SK-N-SH treated with all-trans-retinoic acid at 6 μM for 48 hours (cell line): ENCODE measurements at regions not wholly inside any gene's neighbourhood (a gene's known extent, or its start where the extent isn't known, plus 50 kb on each side); places are given as distances from the start of the nearest gene placed in this dataset.

Source experiments
- BACH2 ChIP-seq: fragments of 250-450 bp; sonication (Bioruptor Pico); IDR thresholded peaks from 2 replicates; pipeline ENCODE4 v1.9.0; 2021; ENCODE audit warnings: mild to moderate bottlenecking, borderline replicate concordance
- OSR1 ChIP-seq: fragments of 250-450 bp; sonication (Bioruptor Pico); IDR thresholded peaks from 2 replicates; pipeline ENCODE4 v1.8.0; 2022; ENCODE audit warnings: moderate library complexity, mild to moderate bottlenecking, inconsistent platforms
- PPARA ChIP-seq: fragments of 250-450 bp; sonication (Bioruptor Pico); IDR thresholded peaks from 2 replicates; pipeline ENCODE4 v1.5.0; 2020; ENCODE audit warnings: mild to moderate bottlenecking, borderline replicate concordance
- RARB ChIP-seq: fragments of 250-450 bp; sonication (Bioruptor Pico); IDR thresholded peaks from 2 replicates; pipeline ENCODE4 v1.8.0; 2021; ENCODE audit warnings: mild to moderate bottlenecking, moderate library complexity
- SNAI2 ChIP-seq: fragments of 250-450 bp; sonication (Bioruptor Pico); IDR thresholded peaks from 2 replicates; pipeline ENCODE4 v1.5.0; 2020; ENCODE audit warnings: mild to moderate bottlenecking, moderate library complexity
- TOX ChIP-seq: fragments of 250-450 bp; sonication (Bioruptor Pico); IDR thresholded peaks from 2 replicates; pipeline ENCODE4 v1.8.0; 2021; ENCODE audit warnings: mild to moderate bottlenecking, moderate library complexity, borderline replicate concordance
- ZFP3 ChIP-seq: fragments of 250-450 bp; sonication (Bioruptor Pico); IDR thresholded peaks from 2 replicates; pipeline ENCODE4 v1.5.0; 2020; ENCODE audit warnings: mild to moderate bottlenecking, moderate library complexity
- ZNF565 ChIP-seq: fragments of 450-650 bp; formaldehyde crosslinking; conservative IDR thresholded peaks from 2 replicates; pipeline ENCODE4 v1.5.0; 2020; ENCODE audit warnings: low read depth, mild to moderate bottlenecking, moderate library complexity
- ZNF8 ChIP-seq: fragments of 450-650 bp; formaldehyde crosslinking; IDR thresholded peaks from 2 replicates; pipeline ENCODE4 v1.5.0; 2020; ENCODE audit warnings: mild to moderate bottlenecking, moderate library complexity
- TF ChIP-seq, protein P1 (sequence below): fragments of 250-450 bp; sonication (Bioruptor Pico); IDR thresholded peaks from 2 replicates; pipeline ENCODE4 v1.8.0; 2020; ENCODE audit warnings: mild to moderate bottlenecking, moderate library complexity, borderline replicate concordance
- TF ChIP-seq, protein P2 (sequence below): fragments of 250-450 bp; sonication (Bioruptor Pico); IDR thresholded peaks from 2 replicates; pipeline ENCODE4 v1.5.0; 2020; ENCODE audit warnings: mild to moderate bottlenecking, moderate library complexity
- TF ChIP-seq, protein P3 (sequence below): fragments of 250-450 bp; sonication (Bioruptor Pico); IDR thresholded peaks from 2 replicates; pipeline ENCODE4 v1.5.1; 2020; ENCODE audit warnings: low read depth, mild to moderate bottlenecking, moderate library complexity

DNA sequence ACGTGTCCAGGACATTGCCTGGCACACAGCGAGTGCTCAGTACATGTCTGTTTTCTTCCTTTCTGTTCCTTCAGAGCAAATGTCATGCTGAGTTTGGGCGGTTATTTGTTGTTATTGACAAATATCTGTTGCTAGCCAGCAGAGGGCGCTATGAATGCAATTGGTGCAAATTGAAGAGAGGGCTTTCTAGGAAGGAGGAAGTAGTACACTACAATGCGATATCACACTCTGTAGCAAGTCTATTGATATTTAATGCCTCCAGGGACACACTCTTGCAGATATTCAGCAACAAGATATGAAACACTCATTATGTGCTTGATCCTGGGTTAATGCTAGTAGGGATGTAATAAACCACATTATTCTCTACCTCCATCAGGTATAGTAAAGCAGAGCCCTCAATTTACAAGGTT is 267.3 kb upstream of the SRRM4 start:
- no peak for TF ChIP-seq TOX (CRISPR knock-in tag)
- TF ChIP-seq ZNF8 (CRISPR knock-in tag), result no peak
- TF ChIP-seq, protein P1, sequence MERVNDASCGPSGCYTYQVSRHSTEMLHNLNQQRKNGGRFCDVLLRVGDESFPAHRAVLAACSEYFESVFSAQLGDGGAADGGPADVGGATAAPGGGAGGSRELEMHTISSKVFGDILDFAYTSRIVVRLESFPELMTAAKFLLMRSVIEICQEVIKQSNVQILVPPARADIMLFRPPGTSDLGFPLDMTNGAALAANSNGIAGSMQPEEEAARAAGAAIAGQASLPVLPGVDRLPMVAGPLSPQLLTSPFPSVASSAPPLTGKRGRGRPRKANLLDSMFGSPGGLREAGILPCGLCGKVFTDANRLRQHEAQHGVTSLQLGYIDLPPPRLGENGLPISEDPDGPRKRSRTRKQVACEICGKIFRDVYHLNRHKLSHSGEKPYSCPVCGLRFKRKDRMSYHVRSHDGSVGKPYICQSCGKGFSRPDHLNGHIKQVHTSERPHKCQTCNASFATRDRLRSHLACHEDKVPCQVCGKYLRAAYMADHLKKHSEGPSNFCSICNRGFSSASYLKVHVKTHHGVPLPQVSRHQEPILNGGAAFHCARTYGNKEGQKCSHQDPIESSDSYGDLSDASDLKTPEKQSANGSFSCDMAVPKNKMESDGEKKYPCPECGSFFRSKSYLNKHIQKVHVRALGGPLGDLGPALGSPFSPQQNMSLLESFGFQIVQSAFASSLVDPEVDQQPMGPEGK (CRISPR knock-in tag), result no peak
- TF ChIP-seq, protein P2, sequence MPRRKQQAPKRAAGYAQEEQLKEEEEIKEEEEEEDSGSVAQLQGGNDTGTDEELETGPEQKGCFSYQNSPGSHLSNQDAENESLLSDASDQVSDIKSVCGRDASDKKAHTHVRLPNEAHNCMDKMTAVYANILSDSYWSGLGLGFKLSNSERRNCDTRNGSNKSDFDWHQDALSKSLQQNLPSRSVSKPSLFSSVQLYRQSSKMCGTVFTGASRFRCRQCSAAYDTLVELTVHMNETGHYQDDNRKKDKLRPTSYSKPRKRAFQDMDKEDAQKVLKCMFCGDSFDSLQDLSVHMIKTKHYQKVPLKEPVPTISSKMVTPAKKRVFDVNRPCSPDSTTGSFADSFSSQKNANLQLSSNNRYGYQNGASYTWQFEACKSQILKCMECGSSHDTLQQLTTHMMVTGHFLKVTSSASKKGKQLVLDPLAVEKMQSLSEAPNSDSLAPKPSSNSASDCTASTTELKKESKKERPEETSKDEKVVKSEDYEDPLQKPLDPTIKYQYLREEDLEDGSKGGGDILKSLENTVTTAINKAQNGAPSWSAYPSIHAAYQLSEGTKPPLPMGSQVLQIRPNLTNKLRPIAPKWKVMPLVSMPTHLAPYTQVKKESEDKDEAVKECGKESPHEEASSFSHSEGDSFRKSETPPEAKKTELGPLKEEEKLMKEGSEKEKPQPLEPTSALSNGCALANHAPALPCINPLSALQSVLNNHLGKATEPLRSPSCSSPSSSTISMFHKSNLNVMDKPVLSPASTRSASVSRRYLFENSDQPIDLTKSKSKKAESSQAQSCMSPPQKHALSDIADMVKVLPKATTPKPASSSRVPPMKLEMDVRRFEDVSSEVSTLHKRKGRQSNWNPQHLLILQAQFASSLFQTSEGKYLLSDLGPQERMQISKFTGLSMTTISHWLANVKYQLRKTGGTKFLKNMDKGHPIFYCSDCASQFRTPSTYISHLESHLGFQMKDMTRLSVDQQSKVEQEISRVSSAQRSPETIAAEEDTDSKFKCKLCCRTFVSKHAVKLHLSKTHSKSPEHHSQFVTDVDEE (CRISPR knock-in tag), result no peak
- no peak for TF ChIP-seq ZFP3 (CRISPR knock-in tag)
- TF ChIP-seq ZNF565, result no peak
- TF ChIP-seq, protein P3, sequence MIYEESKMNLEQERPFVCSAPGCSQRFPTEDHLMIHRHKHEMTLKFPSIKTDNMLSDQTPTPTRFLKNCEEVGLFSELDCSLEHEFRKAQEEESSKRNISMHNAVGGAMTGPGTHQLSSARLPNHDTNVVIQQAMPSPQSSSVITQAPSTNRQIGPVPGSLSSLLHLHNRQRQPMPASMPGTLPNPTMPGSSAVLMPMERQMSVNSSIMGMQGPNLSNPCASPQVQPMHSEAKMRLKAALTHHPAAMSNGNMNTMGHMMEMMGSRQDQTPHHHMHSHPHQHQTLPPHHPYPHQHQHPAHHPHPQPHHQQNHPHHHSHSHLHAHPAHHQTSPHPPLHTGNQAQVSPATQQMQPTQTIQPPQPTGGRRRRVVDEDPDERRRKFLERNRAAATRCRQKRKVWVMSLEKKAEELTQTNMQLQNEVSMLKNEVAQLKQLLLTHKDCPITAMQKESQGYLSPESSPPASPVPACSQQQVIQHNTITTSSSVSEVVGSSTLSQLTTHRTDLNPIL (CRISPR knock-in tag), result no peak
- TF ChIP-seq RARB (CRISPR knock-in tag), result no peak
- no peak for TF ChIP-seq OSR1
- TF ChIP-seq SNAI2 (CRISPR knock-in tag), result no peak
- no peak for TF ChIP-seq PPARA (CRISPR knock-in tag)
- TF ChIP-seq BACH2 (CRISPR knock-in tag), result no peak
